ENCODE measurements at regions not wholly inside any gene's neighbourhood (a gene's known extent, or its start where the extent isn't known, plus 50 kb on each side); places are given as distances from the start of the nearest gene placed in this dataset.

DNA sequence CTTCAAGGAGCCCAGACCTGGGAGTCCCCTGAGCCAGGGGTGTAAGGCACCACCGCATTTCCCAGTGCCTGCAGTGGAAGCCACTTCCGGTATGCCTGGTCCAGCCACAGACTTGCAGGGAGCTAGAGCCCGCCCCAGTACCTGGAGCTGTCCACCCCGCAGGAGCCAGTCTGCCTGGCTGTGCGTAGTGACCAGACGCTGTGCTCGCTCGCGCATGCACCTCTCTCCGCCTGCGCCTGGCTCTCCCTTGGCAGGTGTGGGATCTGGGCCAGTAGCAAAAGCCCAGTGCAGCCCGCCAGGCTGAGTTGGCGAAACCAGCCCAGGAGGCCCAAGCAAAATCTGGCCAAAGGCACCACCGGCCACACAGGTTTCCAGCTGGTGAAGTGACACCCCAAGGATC lies 973.7 kb upstream of the AGA start:
- TF ChIP-seq ZNF224 (CRISPR knock-in tag; IDR thresholded peaks at IDR 0.05) = no peak
- no peak for TF ChIP-seq ZNF687 (CRISPR knock-in tag; IDR thresholded peaks at IDR 0.05)
- TF ChIP-seq ZNF350 (CRISPR knock-in tag; IDR thresholded peaks at IDR 0.05; ENCODE audit: borderline replicate concordance, low read depth) = no peak
- TF ChIP-seq ZFYVE20 (CRISPR knock-in tag; IDR thresholded peaks at IDR 0.05; ENCODE audit: borderline replicate concordance, low read depth) = no peak

All from HepG2 (cell line).